ENCODE measurements at regions not wholly inside any gene's neighbourhood (a gene's known extent, or its start where the extent isn't known, plus 50 kb on each side); places are given as distances from the start of the nearest gene placed in this dataset.

GRCh38 chr2:133676392-133677130, 108.3 kb upstream of the NCKAP5 start:
- Histone ChIP-seq H3K9me1 (ENCODE audit: insufficient read depth, low read length) (peaks cover 13% of the 10 kb centered on the region), H3K4me1 (ENCODE audit: control insufficient read depth, insufficient read depth, low read length) (peaks cover 20% of the 10 kb centered on the region), H3K14ac (replicated peaks; ENCODE audit: low read depth, low read length) (peak overlapping the region; percentile 95), H3K56ac (ENCODE audit: extremely low read depth, insufficient read depth, low read length) (peak overlapping the region; percentile 79), H3K27me3 (ENCODE audit: control insufficient read depth, insufficient read depth, low read length) (no peaks in the 10 kb centered on the region), H3K23ac (ENCODE audit: low read depth, low read length) (peak overlapping the region; percentile 97), H3K18ac (ENCODE audit: low read depth, low read length) (peak overlapping the region; percentile 96), H4K20me1 (ENCODE audit: insufficient read depth, low read length) (no peaks in the 10 kb centered on the region), H3K79me1 (ENCODE audit: low read depth in 1 of 2, low read length in 2 of 2) (0 out of 4 replicates have a peak, but pooled peaks cover 0 to 9% of the 10 kb centered on the region in 2 experiments), H2BK20ac (ENCODE audit: low read depth, low read length) (peak overlapping the region; percentile 98), H2AFZ (replicated peaks; ENCODE audit: low read length, poor library complexity) (peak overlapping the region; percentile 73), H3K4me2 (ENCODE audit: low read depth, low read length) (peak overlapping the region; percentile 56), H3K36me3 (ENCODE audit: control insufficient read depth, insufficient read depth, low read length) (no peaks in the 10 kb centered on the region), H4K91ac (ENCODE audit: insufficient read depth, low read depth, low read length) (peak overlapping the region; percentile 99), H3K9ac (ENCODE audit: low read depth, low read length) (peak overlapping the region; percentile 37; the same call in 1 of the 2 replicates), H2BK5ac (ENCODE audit: low read depth, low read length, poor library complexity, severe bottlenecking) (peak overlapping the region; percentile 87), H3K9me3 (ENCODE audit: control insufficient read depth, insufficient read depth, low read length) (no peaks in the 10 kb centered on the region), H2AK5ac (ENCODE audit: low read depth, low read length) (peak overlapping the region; percentile 95), H2BK120ac (ENCODE audit: low read depth, low read length) (peak overlapping the region; percentile 98), H3K27ac (ENCODE audit: insufficient read depth, low read length) (peak overlapping the region; percentile 87), H4K5ac (ENCODE audit: low read depth, low read length) (peak overlapping the region; percentile 95), H2AK9ac (replicated peaks; ENCODE audit: low read depth, low read length, poor library complexity) (peak overlapping the region; percentile 77), H2BK15ac (ENCODE audit: low read depth, low read length) (peak overlapping the region; percentile 100; the same call in 2 of the 3 replicates), H3K4me3 (ENCODE audit: insufficient read depth, low read depth, low read length) (no peak overlapping the region), H3K4ac (ENCODE audit: low read depth, low read length) (peak overlapping the region; percentile 99), H4K8ac (ENCODE audit: low read depth in 2 of 2, low read length in 2 of 2) (peak overlapping the region; percentile 94 to 99)
- in situ Hi-C loops (cut with MboI; ENCODE audit: low sequenced_read_pairs): no loop called here
- WGBS, 2 experiments (ENCODE audit: extremely low coverage in 2 of 2, insufficient read length in 1 of 2): no CpG with 5 or more reads among the region's 1 CpG
- DNase-seq (peak; percentile 80), ATAC-seq (ENCODE audit: low read depth) (peak; percentile 27; the same call in 1 of the 2 replicates)
- CTCF ChIA-PET: no interaction called here
- TF ChIP-seq CEBPB (IDR thresholded peaks at IDR 0.05; ENCODE audit: low read depth, low read length) (peak; percentile 92), BHLHE40 (IDR thresholded peaks at IDR 0.05; ENCODE audit: low read depth, low read length) (no peak), FOS (IDR thresholded peaks at IDR 0.05; ENCODE audit: low read depth, low read length) (peak; percentile 26; the same call in 1 of the 2 replicates)
- no TSS peak for BruUV-seq (replicated peaks)
- intact Hi-C loops (cut with micrococcal nuclease): loop anchor here (5.0 to 10.0 kb wide), 2 partner anchors 166 to 412 kb away; no protein-coding TSS in a partner anchor
- POLR2A ChIA-PET (ENCODE audit: unreplicated experiment): no interaction called here
- dilution Hi-C loops (cut with HindIII; ENCODE audit: low sequenced_read_pairs, unreplicated experiment): no loop called here
